Psoas muscle (tissue), 7 donors: ENCODE measurements at regions not wholly inside any gene's neighbourhood (a gene's known extent, or its start where the extent isn't known, plus 50 kb on each side); places are given as distances from the start of the nearest gene placed in this dataset.

Experiments used
- ATAC-seq, 4 donors: fragments of 200-7000 bp; cut with Tn5 transposase; one replicate each; pipeline ENCODE4 v1.9.1; 2020; ENCODE audit warnings: moderate library complexity in 3 of 4, mild to moderate bottlenecking in 2 of 4
- DNase-seq, 2 donors: peaks; one replicate each; pipeline ENCODE4 v3.0.0-alpha.2; 2020
- H3K27ac ChIP-seq: fragments of 200-600 bp; one replicate; pipeline ENCODE4 v1.8.0; 2022
- H3K27me3 ChIP-seq, 3 donors: fragments of 200-600 bp in 1 of 3; one replicate each; pipeline versions ENCODE4 v1.6.1 to v1.8.0; 2013 to 2022; ENCODE audit warnings: low read length in 2 of 3, mild to moderate bottlenecking in 2 of 3, moderate library complexity in 1 of 3; ENCODE audit not compliant: insufficient read depth in 3 of 3
- H3K36me3 ChIP-seq, 2 donors: fragments of 200-600 bp in 1 of 2; one replicate each; pipeline versions ENCODE4 v1.6.1 to v1.8.0; 2013 to 2022; ENCODE audit warnings: low read depth in 1 of 2, mild to moderate bottlenecking in 1 of 2, moderate library complexity in 1 of 2; ENCODE audit not compliant: insufficient read depth in 1 of 2
- H3K4me1 ChIP-seq: fragments of 200-600 bp; one replicate; pipeline ENCODE4 v1.8.0; 2022
- H3K4me3 ChIP-seq: fragments of 200-600 bp; one replicate; pipeline ENCODE4 v1.8.0; 2022; ENCODE audit warnings: mild to moderate bottlenecking
- H3K9me3 ChIP-seq: fragments of 200-600 bp; one replicate; pipeline ENCODE4 v1.8.0; 2022
- CTCF ChIP-seq: fragments of 200-600 bp; IDR thresholded peaks from one replicate; pipeline ENCODE4 v1.8.0; 2022; ENCODE audit warnings: antibody characterized with exemption
- WGBS, 3 donors: extraction: QIAGEN DNeasy Blood & Tissue Kit; methylation state at CpG; one replicate each; pipeline versions ENCODE4 v1.1.6 to v1.1.7; 2013; 5-methylcytosine and 5-hydroxymethylcytosine counted together
- intact Hi-C, 2 donors: fragments of 100-400 bp; cut with DNase I; formaldehyde crosslinking; loops; one replicate each; pipeline versions ENCODE4 v1.11.0 to v1.14.2; 2022
- donor health status: healthy with polysubstance abuse.
- donor health status: DM: no; HTN: no; CAD: no; lungs with moderate emphysema.
- donor health status: Bipolar disorder and iron deficiency.
- donor health status: healthy.
- donor health status: DM: yes; HTN: yes; CAD: no.
- donor health status: DM: no; HTN: no; CAD: no.
- donor health status: DM: yes; HTN: yes; CAD: no.

- no peaks in the 10 kb centered on the region for H3K4me1 ChIP-seq
- DNase-seq (no peak), ATAC-seq (peak in 1 of 4 donors; percentile 27)
- H3K27ac ChIP-seq, result no peak overlapping the region
- no peaks in the 10 kb centered on the region for H3K27me3 ChIP-seq
- no peak for TF ChIP-seq CTCF
- WGBS, 3 donors, result 96 to 97% (median 97%) methylated on average over 1 of the region's 1 CpG
- H3K9me3 ChIP-seq, result no peaks in the 10 kb centered on the region
- H3K4me3 ChIP-seq, result no peak overlapping the region
- intact Hi-C loops, result no loop called here
- no peaks in the 10 kb centered on the region for H3K36me3 ChIP-seq
These were observed 61.4 kb upstream of the RANBP3L start for GRCh38 chr5:36363101-36363500.

- H3K4me1 ChIP-seq, result no peaks in the 10 kb centered on the region
- no peaks in the 10 kb centered on the region for H3K27me3 ChIP-seq
- H3K27ac ChIP-seq, result no peak overlapping the region
- WGBS, 3 donors, result 61 to 71% (median 61%) methylated on average over 2 of the region's 2 CpGs
- no peak for ATAC-seq
- H3K36me3 ChIP-seq, result no peaks in the 10 kb centered on the region
- no peaks in the 10 kb centered on the region for H3K9me3 ChIP-seq
- H3K4me3 ChIP-seq, result no peak overlapping the region
- no peak for DNase-seq
- intact Hi-C loops, result no loop called here
- no peak for TF ChIP-seq CTCF
These were observed 62.0 kb upstream of the RANBP3L start for GRCh38 chr5:36363744-36364143.

- TF ChIP-seq CTCF, result no peak
- H3K27ac ChIP-seq, result no peak overlapping the region
These were observed 62.8 kb upstream of the RANBP3L start for GRCh38 chr5:36364473-36364872.

GRCh38 chr5:36365896-36366295, 64.2 kb upstream of the RANBP3L start:
- no peak for ATAC-seq
- H3K36me3 ChIP-seq, result no peaks in the 10 kb centered on the region
- no peak overlapping the region for H3K4me3 ChIP-seq
- no peak overlapping the region for H3K27ac ChIP-seq
- no peaks in the 10 kb centered on the region for H3K27me3 ChIP-seq
- H3K4me1 ChIP-seq, result no peaks in the 10 kb centered on the region
- WGBS, 3 donors, result 64 to 82% (median 74%) methylated on average over 1 of the region's 1 CpG
- H3K9me3 ChIP-seq, result no peaks in the 10 kb centered on the region
- no peak for TF ChIP-seq CTCF
- intact Hi-C loops, result no loop called here
- DNase-seq, result no peak

More at GRCh38 chr5:36364473-36364872, 62.8 kb upstream of the RANBP3L start:
- Histone ChIP-seq H3K4me3 (no peak overlapping the region), H3K9me3 (no peaks in the 10 kb centered on the region), H3K27me3 (no peaks in the 10 kb centered on the region), H3K4me1 (no peaks in the 10 kb centered on the region), H3K36me3 (no peaks in the 10 kb centered on the region)
- DNase-seq, result no peak
- intact Hi-C loops, result no loop called here
- 55 to 84% (median 80%) methylated on average over 4 of the region's 4 CpGs for WGBS, 3 donors
- ATAC-seq, result no peak

- no peak for ATAC-seq
- no peak for DNase-seq
- Histone ChIP-seq H3K4me1 (no peaks in the 10 kb centered on the region), H3K27me3 (no peaks in the 10 kb centered on the region), H3K4me3 (no peak overlapping the region), H3K36me3 (no peaks in the 10 kb centered on the region), H3K9me3 (no peaks in the 10 kb centered on the region), H3K27ac (no peak overlapping the region)
- intact Hi-C loops, result no loop called here
- WGBS, 3 donors, result 24 to 31% (median 29%) methylated on average over 1 of the region's 1 CpG
- TF ChIP-seq CTCF, result no peak
These were observed 65.2 kb upstream of the RANBP3L start for GRCh38 chr5:36366883-36367282.
